ENCODE measurements at regions not wholly inside any gene's neighbourhood (a gene's known extent, or its start where the extent isn't known, plus 50 kb on each side); places are given as distances from the start of the nearest gene placed in this dataset.

GRCh38 chr16:76879420-76879819 lies 311.6 kb upstream of the MON1B start:
- TF ChIP-seq CTCF (IDR thresholded peaks at IDR 0.05; ENCODE audit: low read length) (no peak), EZH2 (IDR thresholded peaks at IDR 0.05; ENCODE audit: borderline replicate concordance, low read length) (no peak)

All from OCI-LY1 (cell line).